Activated T-helper 2 cell treated with anti-CD3 and anti-CD28 coated beads, Interferon-gamma antibody, Interleukin-2, Interleukin-4, amounts not matched to agents 10 μg/mL and 5 μg/mL and 100 μg/mL, durations not matched to agents 14 hours and 24 hours and 36 hours (primary cell): ENCODE measurements at regions not wholly inside any gene's neighbourhood (a gene's known extent, or its start where the extent isn't known, plus 50 kb on each side); places are given as distances from the start of the nearest gene placed in this dataset.

Source experiments
- DNase-seq: peaks from one replicate; pipeline ENCODE4 v3.0.0; 2021; ENCODE audit warnings: low spot score
- H3K27ac Mint-ChIP-seq: one replicate; pipeline ENCODE4 v1.8.0; 2021; ENCODE audit warnings: mixed read lengths
- H3K27me3 Mint-ChIP-seq: one replicate; pipeline ENCODE4 v1.8.0; 2021; ENCODE audit warnings: low read depth, mixed read lengths
- H3K36me3 Mint-ChIP-seq: one replicate; pipeline ENCODE4 v1.8.0; 2021; ENCODE audit warnings: low read depth, mixed read lengths
- H3K4me1 Mint-ChIP-seq: one replicate; pipeline ENCODE4 v1.8.0; 2021; ENCODE audit warnings: low read depth, mixed read lengths
- H3K4me3 Mint-ChIP-seq: one replicate; pipeline ENCODE4 v1.8.0; 2021; ENCODE audit warnings: low read depth, mild to moderate bottlenecking, moderate library complexity, mixed read lengths
- H3K9me3 Mint-ChIP-seq: one replicate; pipeline ENCODE4 v1.8.0; 2021; ENCODE audit warnings: mixed read lengths
- intact Hi-C: fragments of 100-400 bp; cut with micrococcal nuclease; formaldehyde crosslinking; loops from one replicate; pipeline ENCODE4 v1.15.1; 2023

GRCh38 chr14:51479584-51480325 is 172.0 kb upstream of the FRMD6 start:
- H3K27ac Mint-ChIP-seq, result no peak overlapping the region
- H3K4me1 Mint-ChIP-seq, result no peaks in the 10 kb centered on the region
- no peaks in the 10 kb centered on the region for H3K27me3 Mint-ChIP-seq
- intact Hi-C loops, result no loop called here
- no peaks in the 10 kb centered on the region for H3K36me3 Mint-ChIP-seq
- no peaks in the 10 kb centered on the region for H3K9me3 Mint-ChIP-seq
- no peak overlapping the region for H3K4me3 Mint-ChIP-seq
- DNase-seq, result no peak

DNA sequence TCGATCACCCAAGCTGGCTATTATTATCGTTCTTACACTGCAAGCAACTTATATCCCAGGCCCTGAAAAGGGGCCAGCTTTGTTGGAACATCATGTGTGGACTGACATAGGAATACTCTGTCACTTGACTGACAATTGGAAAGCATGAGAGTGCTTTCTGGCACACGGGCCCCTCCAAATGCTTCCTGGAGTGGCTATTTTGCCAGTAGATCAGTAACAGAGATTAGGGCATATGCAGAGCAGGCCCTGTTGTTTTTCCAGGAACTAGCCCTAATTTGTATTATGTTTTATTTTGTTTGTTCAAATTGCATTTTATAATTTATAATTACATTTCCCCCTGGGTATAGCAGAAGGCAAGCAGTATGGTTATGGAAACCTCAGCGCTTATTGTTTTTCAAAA is 170.1 kb upstream of the FRMD6 start:
- H3K4me1 Mint-ChIP-seq, result no peaks in the 10 kb centered on the region
- H3K36me3 Mint-ChIP-seq, result no peaks in the 10 kb centered on the region
- intact Hi-C loops, result no loop called here
- H3K27ac Mint-ChIP-seq, result no peak overlapping the region
- H3K4me3 Mint-ChIP-seq, result no peak overlapping the region
- H3K27me3 Mint-ChIP-seq, result no peaks in the 10 kb centered on the region
- H3K9me3 Mint-ChIP-seq, result no peaks in the 10 kb centered on the region
- no peak for DNase-seq

- Mint-ChIP-seq H3K4me1 (no peaks in the 10 kb centered on the region), H3K36me3 (no peaks in the 10 kb centered on the region), H3K9me3 (no peaks in the 10 kb centered on the region), H3K4me3 (no peak overlapping the region), H3K27ac (no peak overlapping the region), H3K27me3 (no peaks in the 10 kb centered on the region)
- intact Hi-C loops, result no loop called here
- no peak for DNase-seq
These were observed 169.6 kb upstream of the FRMD6 start for GRCh38 chr14:51482102-51482501.

- H3K9me3 Mint-ChIP-seq, result no peaks in the 10 kb centered on the region
- no peaks in the 10 kb centered on the region for H3K36me3 Mint-ChIP-seq
- H3K27me3 Mint-ChIP-seq, result no peaks in the 10 kb centered on the region
- H3K27ac Mint-ChIP-seq, result no peak overlapping the region
- no peaks in the 10 kb centered on the region for H3K4me1 Mint-ChIP-seq
- no peak for DNase-seq
- intact Hi-C loops, result no loop called here
- no peak overlapping the region for H3K4me3 Mint-ChIP-seq
These were observed 167.2 kb upstream of the FRMD6 start for GRCh38 chr14:51484485-51484884.

DNA sequence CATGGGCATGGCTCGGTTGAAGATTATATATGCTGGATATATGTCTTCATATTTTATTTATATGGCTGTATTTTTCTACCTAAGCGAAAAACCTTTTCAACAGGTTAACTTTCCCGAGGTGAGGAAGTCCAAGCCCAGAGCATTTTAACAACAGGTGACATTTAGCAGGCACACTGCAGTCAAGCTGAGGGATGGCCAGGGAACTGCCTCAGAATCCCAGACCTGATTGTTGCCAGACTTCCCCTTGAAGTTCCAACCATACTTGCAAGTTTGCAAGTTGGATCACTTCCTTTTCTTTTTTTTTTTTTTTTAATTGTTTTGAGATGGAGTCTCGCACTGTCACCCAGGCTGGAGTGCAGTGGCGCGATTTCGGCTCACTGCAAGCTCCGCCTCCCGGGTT is 166.0 kb upstream of the FRMD6 start:
- no peaks in the 10 kb centered on the region for H3K4me1 Mint-ChIP-seq
- no peaks in the 10 kb centered on the region for H3K9me3 Mint-ChIP-seq
- no peak for DNase-seq
- no peak overlapping the region for H3K4me3 Mint-ChIP-seq
- no peaks in the 10 kb centered on the region for H3K36me3 Mint-ChIP-seq
- no peaks in the 10 kb centered on the region for H3K27me3 Mint-ChIP-seq
- no peak overlapping the region for H3K27ac Mint-ChIP-seq
- intact Hi-C loops, result no loop called here

DNA sequence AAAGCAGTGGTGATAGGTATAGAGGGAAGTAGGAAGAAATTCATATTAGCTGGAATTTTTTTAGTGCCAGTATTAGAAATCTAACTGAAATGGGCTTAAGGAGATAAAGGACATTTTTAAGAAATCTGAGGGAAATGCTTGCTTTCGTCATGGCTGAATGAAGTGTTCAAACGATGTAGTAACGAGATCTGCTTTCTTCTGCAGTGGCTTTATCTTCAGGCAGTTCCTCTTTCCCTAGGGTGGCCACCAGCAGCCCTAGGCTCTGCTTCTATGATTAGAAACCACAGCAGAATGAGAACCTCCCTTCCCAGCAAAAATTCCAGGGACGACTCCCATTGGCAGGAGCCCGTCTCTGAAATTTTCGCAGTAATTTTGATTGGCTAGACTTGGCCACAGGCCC is 163.9 kb upstream of the FRMD6 start:
- DNase-seq, result no peak
- Mint-ChIP-seq H3K4me1 (no peaks in the 10 kb centered on the region), H3K4me3 (no peak overlapping the region), H3K27ac (no peak overlapping the region), H3K27me3 (no peaks in the 10 kb centered on the region), H3K9me3 (no peaks in the 10 kb centered on the region), H3K36me3 (no peaks in the 10 kb centered on the region)
- intact Hi-C loops, result no loop called here

DNA sequence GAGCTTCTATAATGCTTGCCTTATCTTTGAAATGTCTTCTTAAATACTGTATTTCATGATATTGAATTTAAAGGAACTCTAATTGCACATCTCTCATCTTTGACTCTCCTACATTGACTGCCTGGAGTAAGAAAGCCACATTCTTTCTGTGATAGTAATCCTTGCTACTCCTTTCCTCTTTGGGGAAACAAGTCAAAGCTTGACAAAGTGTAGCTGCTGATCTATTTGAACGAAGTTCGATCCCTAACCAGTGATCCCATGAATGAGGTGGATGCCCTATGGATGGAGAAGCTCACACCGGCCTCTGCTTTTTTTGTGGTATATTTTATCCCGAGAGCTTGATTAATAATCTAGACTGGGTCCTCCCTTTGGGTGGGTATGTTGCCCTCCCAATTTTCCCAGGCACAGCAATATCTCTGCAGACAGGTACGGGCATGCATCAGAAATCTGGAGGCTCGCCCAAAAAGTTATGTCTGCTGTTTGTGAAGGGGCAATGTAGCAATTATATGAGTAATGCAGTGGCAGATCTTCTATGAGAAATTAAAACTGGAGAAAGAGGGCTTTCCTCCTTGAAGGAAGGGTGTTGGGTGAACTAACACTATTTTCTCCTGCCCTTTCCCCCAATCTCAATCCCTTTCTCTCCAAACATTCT is 163.0 kb upstream of the FRMD6 start:
- intact Hi-C loops, result no loop called here
- Mint-ChIP-seq H3K36me3 (no peaks in the 10 kb centered on the region), H3K4me3 (no peak overlapping the region), H3K9me3 (no peaks in the 10 kb centered on the region), H3K27ac (no peak overlapping the region), H3K4me1 (no peaks in the 10 kb centered on the region), H3K27me3 (peaks cover 2% of the 10 kb centered on the region)
- no peak for DNase-seq

- H3K36me3 Mint-ChIP-seq, result no peaks in the 10 kb centered on the region
- intact Hi-C loops, result no loop called here
These were observed 161.5 kb upstream of the FRMD6 start for GRCh38 chr14:51490205-51490604.

DNA sequence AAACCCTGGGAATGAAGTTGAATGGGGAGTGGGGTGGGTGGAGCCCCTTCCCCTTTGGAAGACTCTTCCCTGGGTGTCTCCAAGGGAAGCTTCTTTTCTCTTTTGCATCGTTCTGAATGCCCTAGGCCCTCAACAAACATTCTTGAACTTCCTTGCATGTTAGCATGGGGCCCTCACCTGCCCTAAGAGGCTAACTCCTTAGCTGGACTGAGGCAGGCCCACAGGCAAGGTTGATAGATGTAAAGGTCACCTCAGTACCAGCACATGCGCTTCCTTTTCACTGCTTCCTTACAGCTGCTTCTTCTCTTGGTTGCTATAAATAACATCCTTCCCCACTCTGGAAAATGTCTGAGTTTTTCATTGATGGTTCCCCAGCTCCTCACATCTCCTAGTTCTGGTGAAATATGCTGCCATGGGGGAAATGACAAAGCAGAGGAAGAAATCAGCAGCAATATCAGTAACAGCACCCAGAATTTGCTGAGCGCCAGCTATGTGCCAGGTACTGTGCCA is 160.6 kb upstream of the FRMD6 start:
- Mint-ChIP-seq H3K9me3 (no peaks in the 10 kb centered on the region), H3K4me1 (no peaks in the 10 kb centered on the region), H3K36me3 (no peaks in the 10 kb centered on the region), H3K4me3 (no peak overlapping the region), H3K27ac (no peak overlapping the region), H3K27me3 (peaks cover 2% of the 10 kb centered on the region)
- intact Hi-C loops, result no loop called here
- DNase-seq, result no peak

More at GRCh38 chr14:51490205-51490604, 161.5 kb upstream of the FRMD6 start:
- Mint-ChIP-seq H3K27ac (no peak overlapping the region), H3K4me1 (no peaks in the 10 kb centered on the region), H3K9me3 (no peaks in the 10 kb centered on the region), H3K4me3 (no peak overlapping the region), H3K27me3 (peaks cover 2% of the 10 kb centered on the region)
- DNase-seq, result no peak

GRCh38 chr14:51491776-51492175 is 159.9 kb upstream of the FRMD6 start:
- H3K27me3 Mint-ChIP-seq, result peaks cover 2% of the 10 kb centered on the region
- no peaks in the 10 kb centered on the region for H3K4me1 Mint-ChIP-seq
- no peak for DNase-seq
- H3K4me3 Mint-ChIP-seq, result no peak overlapping the region
- intact Hi-C loops, result no loop called here
- no peaks in the 10 kb centered on the region for H3K36me3 Mint-ChIP-seq
- no peaks in the 10 kb centered on the region for H3K9me3 Mint-ChIP-seq
- no peak overlapping the region for H3K27ac Mint-ChIP-seq

GRCh38 chr14:51495319-51495718 is 156.4 kb upstream of the FRMD6 start:
- no peaks in the 10 kb centered on the region for H3K9me3 Mint-ChIP-seq
- H3K4me1 Mint-ChIP-seq, result no peaks in the 10 kb centered on the region
- H3K27ac Mint-ChIP-seq, result no peak overlapping the region
- no peak overlapping the region for H3K4me3 Mint-ChIP-seq
- DNase-seq, result no peak
- H3K36me3 Mint-ChIP-seq, result no peaks in the 10 kb centered on the region
- H3K27me3 Mint-ChIP-seq, result peaks cover 2% of the 10 kb centered on the region
- intact Hi-C loops, result no loop called here

- Mint-ChIP-seq H3K27me3 (peaks cover 5% of the 10 kb centered on the region), H3K9me3 (no peaks in the 10 kb centered on the region), H3K27ac (no peak overlapping the region), H3K4me3 (no peak overlapping the region), H3K36me3 (no peaks in the 10 kb centered on the region), H3K4me1 (no peaks in the 10 kb centered on the region)
- DNase-seq, result no peak
- intact Hi-C loops, result no loop called here
These were observed 153.1 kb upstream of the FRMD6 start for GRCh38 chr14:51498411-51499227.

GRCh38 chr14:51500776-51501175 is 150.9 kb upstream of the FRMD6 start:
- H3K27me3 Mint-ChIP-seq, result peaks cover 7% of the 10 kb centered on the region
- no peaks in the 10 kb centered on the region for H3K36me3 Mint-ChIP-seq
- H3K27ac Mint-ChIP-seq, result no peak overlapping the region
- H3K4me3 Mint-ChIP-seq, result no peak overlapping the region
- H3K4me1 Mint-ChIP-seq, result no peaks in the 10 kb centered on the region
- intact Hi-C loops, result no loop called here
- no peaks in the 10 kb centered on the region for H3K9me3 Mint-ChIP-seq
- DNase-seq, result no peak
